ENCODE measurements at regions not wholly inside any gene's neighbourhood (a gene's known extent, or its start where the extent isn't known, plus 50 kb on each side); places are given as distances from the start of the nearest gene placed in this dataset.
A peak's percentile ranks its signal among the peaks of the same experiment; 100 is the strongest.

GRCh38 chr15:80308002-80308401 lies 56.0 kb upstream of the CTXND1 start:
- H3K4me1 Mint-ChIP-seq (ENCODE audit: low read depth), result peaks cover 11% of the 10 kb centered on the region
- peaks cover 7% of the 10 kb centered on the region for H3K27me3 Mint-ChIP-seq
- peak; percentile 19 for TF ChIP-seq CTCF (IDR thresholded peaks at IDR 0.05; ENCODE audit: unreplicated experiment)
- no peak for DNase-seq (ENCODE audit: low spot score, unreplicated experiment)
- H3K36me3 Mint-ChIP-seq (ENCODE audit: insufficient read depth), result no peaks in the 10 kb centered on the region
- no peak overlapping the region for H3K4me3 Mint-ChIP-seq (ENCODE audit: low read depth)
- H3K9me3 Mint-ChIP-seq (ENCODE audit: low read depth), result no peaks in the 10 kb centered on the region
- no peak overlapping the region for H3K27ac Mint-ChIP-seq

GRCh38 chr15:80309769-80310384 lies 57.9 kb upstream of the CTXND1 start:
- no peaks in the 10 kb centered on the region for H3K36me3 Mint-ChIP-seq (ENCODE audit: insufficient read depth)
- no peak for DNase-seq (ENCODE audit: low spot score, unreplicated experiment)
- peaks cover 11% of the 10 kb centered on the region for H3K4me1 Mint-ChIP-seq (ENCODE audit: low read depth)
- H3K27ac Mint-ChIP-seq, result peak overlapping the region; percentile 72
- H3K9me3 Mint-ChIP-seq (ENCODE audit: low read depth), result no peaks in the 10 kb centered on the region
- TF ChIP-seq CTCF (IDR thresholded peaks at IDR 0.05; ENCODE audit: unreplicated experiment), result peak; percentile 71
- no peak overlapping the region for H3K4me3 Mint-ChIP-seq (ENCODE audit: low read depth)
- H3K27me3 Mint-ChIP-seq, result peaks cover 7% of the 10 kb centered on the region

- Mint-ChIP-seq H3K36me3 (ENCODE audit: insufficient read depth) (no peaks in the 10 kb centered on the region), H3K27me3 (peaks cover 10% of the 10 kb centered on the region), H3K4me1 (ENCODE audit: low read depth) (peaks cover 11% of the 10 kb centered on the region), H3K4me3 (ENCODE audit: low read depth) (no peak overlapping the region), H3K27ac (no peak overlapping the region), H3K9me3 (ENCODE audit: low read depth) (no peaks in the 10 kb centered on the region)
- no peak for TF ChIP-seq CTCF (IDR thresholded peaks at IDR 0.05; ENCODE audit: unreplicated experiment)
- no peak for DNase-seq (ENCODE audit: low spot score, unreplicated experiment)
These were observed 58.8 kb upstream of the CTXND1 start for GRCh38 chr15:80310776-80311175.

GRCh38 chr15:80315289-80315987 lies 63.4 kb upstream of the CTXND1 start:
- H3K27ac Mint-ChIP-seq, result no peak overlapping the region
- no peak overlapping the region for H3K4me3 Mint-ChIP-seq (ENCODE audit: low read depth)
- no peak for TF ChIP-seq CTCF (IDR thresholded peaks at IDR 0.05; ENCODE audit: unreplicated experiment)
- peaks cover 7% of the 10 kb centered on the region for H3K4me1 Mint-ChIP-seq (ENCODE audit: low read depth)
- no peaks in the 10 kb centered on the region for H3K9me3 Mint-ChIP-seq (ENCODE audit: low read depth)
- DNase-seq (ENCODE audit: low spot score, unreplicated experiment), result no peak
- no peaks in the 10 kb centered on the region for H3K36me3 Mint-ChIP-seq (ENCODE audit: insufficient read depth)
- peaks cover 14% of the 10 kb centered on the region for H3K27me3 Mint-ChIP-seq

GRCh38 chr15:80317389-80318182 lies 65.6 kb upstream of the CTXND1 start:
- no peak overlapping the region for H3K4me3 Mint-ChIP-seq (ENCODE audit: low read depth)
- H3K36me3 Mint-ChIP-seq (ENCODE audit: insufficient read depth), result no peaks in the 10 kb centered on the region
- H3K4me1 Mint-ChIP-seq (ENCODE audit: low read depth), result no peaks in the 10 kb centered on the region
- peaks cover 14% of the 10 kb centered on the region for H3K27me3 Mint-ChIP-seq
- no peak for TF ChIP-seq CTCF (IDR thresholded peaks at IDR 0.05; ENCODE audit: unreplicated experiment)
- DNase-seq (ENCODE audit: low spot score, unreplicated experiment), result no peak
- no peak overlapping the region for H3K27ac Mint-ChIP-seq
- no peaks in the 10 kb centered on the region for H3K9me3 Mint-ChIP-seq (ENCODE audit: low read depth)
